HG02852 (cell line): ENCODE measurements at regions not wholly inside any gene's neighbourhood (a gene's known extent, or its start where the extent isn't known, plus 50 kb on each side); places are given as distances from the start of the nearest gene placed in this dataset.

ENCODE experiments used
- ATAC-seq: cut with Tn5 transposase; IDR thresholded peaks from one replicate; pipeline ENCODE4 v1.9.1; 2021; ENCODE audit warnings: mild to moderate bottlenecking, moderate library complexity; ENCODE audit not compliant: unreplicated experiment

GRCh38 chr10:130648807-130649206, 512.6 kb downstream of the GLRX3 start:
- ATAC-seq, result no peak

GRCh38 chr10:130652544-130652943, 516.4 kb downstream of the GLRX3 start:
- ATAC-seq, result no peak

- ATAC-seq, result no peak
Measured at GRCh38 chr10:130652964-130653578, 516.9 kb downstream of the GLRX3 start.

- ATAC-seq, result no peak
Measured at GRCh38 chr10:130654726-130655125, 518.5 kb downstream of the GLRX3 start.

- no peak for ATAC-seq
Measured at GRCh38 chr10:130655313-130656186, 519.4 kb downstream of the GLRX3 start.

DNA sequence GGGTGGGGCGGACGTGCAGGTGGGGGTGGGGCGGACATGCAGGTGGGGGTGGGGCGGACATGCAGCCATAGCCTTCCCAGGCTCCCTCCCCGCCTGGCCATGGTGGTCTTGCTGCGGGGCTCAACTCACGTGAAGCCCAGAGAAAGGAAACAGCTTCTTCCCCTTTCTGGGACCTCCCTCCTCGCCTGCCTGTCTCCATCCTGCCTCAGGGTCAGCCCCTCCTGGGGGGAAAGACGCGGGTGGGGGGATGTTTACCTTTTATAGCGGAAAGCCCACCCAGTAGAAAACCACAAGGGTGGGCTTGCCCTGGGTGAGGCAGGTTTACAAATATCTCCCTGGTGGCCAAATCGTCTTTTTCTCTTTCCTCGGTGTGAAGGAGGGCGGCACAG, 520.0 kb downstream of the GLRX3 start:
- no peak for ATAC-seq

DNA sequence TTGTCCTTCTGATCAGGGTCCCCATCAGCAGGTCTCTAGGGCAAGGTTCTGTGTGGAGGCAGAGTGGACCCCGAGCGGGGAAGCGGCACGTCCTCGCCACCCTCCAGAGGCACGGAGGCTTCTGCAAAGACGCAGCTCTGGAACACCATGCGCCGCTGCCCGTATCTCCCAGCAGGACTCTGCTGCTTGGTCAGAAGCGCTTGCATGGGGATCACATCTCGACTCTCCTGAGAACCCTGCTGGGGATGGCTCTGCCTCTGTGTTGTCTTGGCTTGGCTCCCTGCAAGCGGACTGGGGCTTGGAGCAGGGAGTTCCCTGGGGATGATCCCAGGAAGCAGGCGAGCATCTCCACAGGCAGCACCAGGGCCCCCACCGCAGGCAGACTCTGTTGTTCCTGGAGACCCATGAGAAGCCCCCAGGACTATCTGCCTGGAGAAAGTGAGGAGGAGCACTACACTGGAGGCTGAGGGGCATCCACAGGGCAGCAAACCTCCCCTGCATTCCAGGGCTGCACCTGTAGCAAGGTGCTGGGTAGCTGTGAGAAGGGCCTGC, 520.5 kb downstream of the GLRX3 start:
- no peak for ATAC-seq

DNA sequence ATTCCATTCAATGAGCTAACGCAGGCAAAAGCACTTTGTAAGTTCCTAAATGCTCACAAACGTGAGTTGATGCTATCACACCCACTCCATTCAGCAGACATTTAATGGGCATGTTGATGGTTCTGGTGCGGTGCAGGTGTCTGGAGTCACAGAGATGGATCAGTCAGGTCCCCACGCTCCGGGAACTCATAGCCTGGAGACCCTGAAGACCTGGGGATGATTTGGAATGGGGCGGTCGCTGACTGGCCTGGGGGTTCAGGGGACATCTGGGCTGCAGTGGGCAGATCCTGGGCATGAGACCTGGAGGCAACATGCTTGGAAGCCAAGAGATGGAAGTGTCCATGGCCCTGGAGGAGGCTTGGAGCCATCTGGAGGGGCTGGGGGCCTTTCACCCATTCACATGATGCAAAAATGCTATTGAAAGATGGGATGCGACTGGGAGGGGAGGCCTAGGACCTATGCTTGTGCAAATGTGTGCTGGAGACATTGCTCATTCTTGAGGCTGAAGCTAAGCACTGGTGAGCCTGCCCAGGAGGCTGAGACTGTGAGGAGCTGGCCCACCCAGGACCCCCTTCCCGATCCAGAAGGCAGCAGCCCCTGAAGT, 522.6 kb downstream of the GLRX3 start:
- no peak for ATAC-seq

- ATAC-seq, result no peak
Measured at GRCh38 chr10:130659528-130659927, 523.3 kb downstream of the GLRX3 start.

GRCh38 chr10:130660266-130660665, 524.1 kb downstream of the GLRX3 start:
- no peak for ATAC-seq

- ATAC-seq, result no peak
Measured at GRCh38 chr10:130661419-130661818, 525.2 kb downstream of the GLRX3 start.

DNA sequence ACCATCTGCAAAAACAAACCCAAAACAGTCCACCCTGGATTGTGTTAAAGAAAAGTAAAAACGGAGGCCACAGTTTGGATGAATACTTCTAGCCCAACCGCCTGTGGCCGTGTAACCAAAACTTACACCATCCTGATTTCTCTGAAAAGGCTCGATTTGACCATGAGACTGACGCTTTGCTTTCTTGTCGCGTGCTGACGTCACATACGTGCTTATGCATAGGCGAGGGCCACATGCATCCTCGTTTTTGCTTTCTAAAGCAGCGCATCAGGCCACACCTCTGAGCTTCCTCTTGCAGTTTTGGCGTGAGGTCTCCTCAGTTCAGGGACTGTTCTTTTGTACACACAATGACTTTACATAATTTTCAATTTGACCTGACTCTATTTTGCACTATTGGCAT, 526.6 kb downstream of the GLRX3 start:
- ATAC-seq, result no peak

GRCh38 chr10:130664526-130664925, 528.3 kb downstream of the GLRX3 start:
- no peak for ATAC-seq

DNA sequence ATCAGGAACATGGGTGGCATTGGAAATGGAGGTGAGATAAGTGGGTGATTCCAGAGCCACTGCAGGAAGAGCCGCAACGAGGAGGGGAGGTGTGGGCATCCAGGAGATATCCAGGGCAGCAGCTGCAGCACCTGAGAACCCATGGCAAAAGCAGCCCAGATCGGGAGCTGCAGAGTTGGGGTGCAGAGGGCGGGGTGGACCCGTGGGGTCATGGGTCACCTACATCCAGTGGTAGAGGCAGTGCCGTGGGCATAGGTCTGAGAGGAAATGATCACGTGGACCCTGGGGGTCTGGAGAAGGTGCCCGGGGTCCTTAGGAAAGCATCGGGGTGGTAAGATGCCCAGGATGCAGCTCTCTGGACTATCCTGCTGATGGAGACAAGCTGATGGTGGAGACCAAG, 530.0 kb downstream of the GLRX3 start:
- no peak for ATAC-seq

DNA sequence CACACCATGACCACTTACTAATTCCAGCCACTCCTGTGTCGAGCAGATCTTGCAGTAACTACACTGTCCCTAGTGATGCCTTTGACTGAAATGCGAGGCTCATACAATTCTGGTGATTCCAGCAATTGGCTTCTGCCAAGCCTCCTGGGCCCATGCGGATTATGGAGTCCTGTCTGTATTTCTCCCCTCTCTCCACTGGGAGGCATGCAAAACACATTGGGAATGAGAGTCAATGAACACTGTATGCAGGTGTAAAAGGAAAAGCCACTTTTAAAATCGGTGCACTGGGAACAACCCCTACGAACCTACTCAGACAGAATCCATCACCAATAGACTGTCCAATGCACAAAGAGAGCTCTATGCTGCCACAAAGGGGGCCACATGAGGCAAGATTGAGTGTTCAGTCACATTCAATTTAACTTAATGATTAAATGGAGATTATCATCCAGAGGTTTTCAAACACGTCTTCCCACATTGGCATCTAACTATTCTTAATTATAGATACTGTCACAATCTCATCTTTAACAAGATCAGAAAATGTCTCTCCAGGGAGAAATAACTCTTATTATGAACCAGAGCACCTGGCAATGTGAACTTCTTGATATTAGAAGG, 550.6 kb downstream of the GLRX3 start:
- ATAC-seq, result no peak

DNA sequence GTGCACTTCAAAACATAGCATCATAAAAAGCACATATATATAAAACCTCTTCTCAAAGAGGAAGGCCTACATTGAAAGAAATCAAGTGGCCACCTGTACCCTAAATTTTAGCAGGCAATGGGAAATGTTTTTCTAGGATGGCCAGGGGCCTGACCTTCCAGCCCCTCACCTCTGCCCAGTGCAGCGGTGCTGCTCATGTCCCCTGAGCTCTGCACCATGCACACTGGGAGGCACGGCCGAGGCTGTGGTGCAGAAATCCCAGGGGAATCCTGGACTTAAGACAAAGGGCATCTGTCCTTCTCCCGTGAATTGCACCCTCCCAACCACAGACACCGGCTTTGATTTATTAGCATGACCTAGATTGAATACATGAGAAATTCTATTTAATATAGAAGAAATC, 551.4 kb downstream of the GLRX3 start:
- ATAC-seq, result no peak

- no peak for ATAC-seq
Measured at GRCh38 chr10:130689743-130690626, 553.8 kb downstream of the GLRX3 start.

- no peak for ATAC-seq
Measured at GRCh38 chr10:130691776-130692175, 555.6 kb downstream of the GLRX3 start.

DNA sequence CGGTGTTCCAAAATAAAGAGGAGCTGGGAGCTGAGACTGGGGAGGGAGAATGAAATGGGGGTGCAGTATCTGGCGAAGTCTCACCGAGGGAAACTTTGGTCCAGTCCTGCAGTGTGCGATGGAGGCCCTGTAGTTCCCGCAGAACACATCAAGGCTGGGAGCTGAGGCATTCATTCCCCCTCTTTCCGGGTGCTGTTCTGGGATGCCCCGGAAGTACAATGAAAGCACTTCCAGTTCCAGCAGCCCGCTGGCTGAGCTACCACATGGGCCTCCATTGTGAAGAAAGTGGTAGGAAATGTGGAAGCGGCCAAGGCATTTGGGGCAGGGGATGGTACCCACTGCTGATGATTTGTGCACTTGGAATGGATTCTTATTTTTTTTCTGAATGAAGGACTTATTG, 560.7 kb downstream of the GLRX3 start:
- no peak for ATAC-seq

GRCh38 chr10:130707389-130707979, 571.3 kb downstream of the GLRX3 start:
- no peak for ATAC-seq
